HepG2 (cell line): ENCODE measurements at regions not wholly inside any gene's neighbourhood (a gene's known extent, or its start where the extent isn't known, plus 50 kb on each side); places are given as distances from the start of the nearest gene placed in this dataset.

Experiments
- ATAC-seq: fragments of 200-7000 bp; cut with Tn5 transposase; 3 replicates; pipeline ENCODE4 v1.9.1; 2020; ENCODE audit warnings: mild to moderate bottlenecking, moderate library complexity
- BruUV-seq: library from RNA; stranded (reverse); fragments of 400-500 nt; replicated peaks from 2 replicates; lab custom pipeline; 2021; lab: Mats Ljungman, UMichigan
- CTCF ChIA-PET: fragments of 300-600 bp; formaldehyde crosslinking; extraction: SDS; loops from one replicate; lab custom pipeline; 2021; ENCODE audit warnings: low total read pairs, inconsistent platforms, low intra/inter-chr PET ratio; lab: Yijun Ruan, JAX
- POLR2A ChIA-PET: fragments of 350-600 bp; sonication (Branson Sonifier 250); formaldehyde crosslinking; loops from one replicate; lab custom pipeline; 2020; ENCODE audit warnings: antibody characterized with exemption, inconsistent platforms; lab: Yijun Ruan, JAX
- DNase-seq: peaks from one replicate; pipeline ENCODE4 v3.0.0-alpha.2; 2015; ENCODE audit warnings: low spot score
- FAIRE-seq: peaks from 3 replicates; lab custom pipeline; 2011; peaks lifted over from hg19 to GRCh38; lab: Jason Lieb, UNC
- H2AFZ ChIP-seq: one replicate; pipeline ENCODE4 v1.6.1; 2011; ENCODE audit warnings: low read length, inconsistent platforms
- H3K27ac ChIP-seq: fragments of 300-600 bp; 3 replicates; pipeline ENCODE4 v1.8.0; 2011; ENCODE audit warnings: mixed run types, mild to moderate bottlenecking, mixed read lengths, low read length, inconsistent platforms; ENCODE audit not compliant: insufficient read depth; ENCODE audit errors: extremely low read length
- H3K27me3 ChIP-seq, 2 experiments: fragments of 200-600 bp in 1 of 2; 2 replicates in 1 of 2; 3 replicates in 1 of 2; pipeline versions ENCODE4 v1.6.0 to v1.8.0; 2011; ENCODE audit warnings: low read length in 2 of 2, mild to moderate bottlenecking in 2 of 2, moderate library complexity in 2 of 2, inconsistent platforms in 1 of 2; ENCODE audit not compliant: insufficient read depth in 2 of 2, control insufficient read depth in 1 of 2
- H3K36me3 ChIP-seq, 2 experiments: fragments of 200-600 bp in 1 of 2; replicated peaks in 1 of 2; 2 replicates in 1 of 2; 3 replicates in 1 of 2; pipeline versions ENCODE4 v1.5.1 to v1.8.0; 2011; ENCODE audit warnings: low read length in 2 of 2, inconsistent platforms in 1 of 2; ENCODE audit not compliant: insufficient read depth in 2 of 2, control insufficient read depth in 1 of 2
- H3K4me1 ChIP-seq: 2 replicates; pipeline ENCODE4 v1.5.1; 2012; ENCODE audit warnings: low read length, inconsistent platforms; ENCODE audit not compliant: insufficient read depth
- H3K4me2 ChIP-seq: 2 replicates; pipeline ENCODE4 v1.6.0; 2011; ENCODE audit warnings: low read depth, low read length, inconsistent platforms
- H3K4me3 ChIP-seq, 3 experiments: fragments of 200-600 bp in 1 of 3; sonication (generic), shearing (Covaris generic) in 1 of 3; replicated peaks in 1 of 3; 2 replicates each; pipeline ENCODE4 v1.5.1; 2011 to 2016; ENCODE audit warnings: low read length in 3 of 3, inconsistent platforms in 2 of 3, low read depth in 2 of 3, mild to moderate bottlenecking in 2 of 3, control low read depth in 1 of 3, mixed read lengths in 1 of 3; ENCODE audit not compliant: insufficient read depth in 1 of 3
- H3K79me2 ChIP-seq: one replicate; pipeline ENCODE4 v1.6.1; 2011; ENCODE audit warnings: low read length, inconsistent platforms; ENCODE audit not compliant: insufficient read depth
- H3K9ac ChIP-seq: 2 replicates; pipeline ENCODE4 v1.6.0; 2011; ENCODE audit warnings: mild to moderate bottlenecking, low read depth, low read length, inconsistent platforms; ENCODE audit not compliant: insufficient read depth
- H3K9me3 ChIP-seq: 2 replicates; pipeline ENCODE4 v1.5.1; 2012; ENCODE audit warnings: mild to moderate bottlenecking, low read length
- H4K20me1 ChIP-seq: 2 replicates; pipeline ENCODE4 v1.6.0; 2011; ENCODE audit warnings: inconsistent platforms, mild to moderate bottlenecking, low read length, moderate library complexity; ENCODE audit not compliant: insufficient read depth
- ATF5 ChIP-seq: sonication (generic); formaldehyde crosslinking; IDR thresholded peaks from 2 replicates; pipeline ENCODE4 v1.4.0; 2020; ENCODE audit warnings: mild to moderate bottlenecking, low read depth, missing genetic modification reagents
- BCLAF1 ChIP-seq: fragments of 450-650 bp; IDR thresholded peaks from 2 replicates; pipeline ENCODE4 v1.6.1; 2017; ENCODE audit warnings: mild to moderate bottlenecking
- CREB1 ChIP-seq, 2 experiments: fragments of 450-650 bp in 1 of 2; IDR thresholded peaks; 2 replicates each; pipeline ENCODE4 v1.6.1; 2016 to 2017; ENCODE audit warnings: control low read depth in 1 of 2, mild to moderate bottlenecking in 1 of 2, missing compliant biosample characterization in 1 of 2, missing genetic modification characterization in 1 of 2
- ISX ChIP-seq: sonication (generic); formaldehyde crosslinking; conservative IDR thresholded peaks from 2 replicates; pipeline ENCODE4 v1.5.0; 2020; ENCODE audit warnings: missing genetic modification reagents
- MBNL3 ChIP-seq: fragments of 250-450 bp; sonication (Bioruptor Pico); conservative IDR thresholded peaks from 2 replicates; pipeline ENCODE4 v1.8.0; 2022; ENCODE audit warnings: mild to moderate bottlenecking, inconsistent platforms
- RFXAP ChIP-seq: sonication (generic); formaldehyde crosslinking; IDR thresholded peaks from 2 replicates; pipeline ENCODE4 v1.4.0; 2020; ENCODE audit warnings: missing genetic modification reagents, borderline replicate concordance
- SNAPC5 ChIP-seq: sonication (generic); formaldehyde crosslinking; IDR thresholded peaks from 2 replicates; pipeline ENCODE4 v1.8.1; 2023; ENCODE audit warnings: mild to moderate bottlenecking, missing genetic modification reagents, borderline replicate concordance
- TCF7 ChIP-seq: sonication (generic); IDR thresholded peaks from 2 replicates; pipeline ENCODE4 v1.6.1; 2016; ENCODE audit warnings: antibody characterized with exemption, low read depth
- TFAP4 ChIP-seq: sonication (generic); IDR thresholded peaks from 2 replicates; pipeline ENCODE4 v1.6.1; 2016; ENCODE audit warnings: low read depth, borderline replicate concordance
- ZNF296 ChIP-seq: sonication (generic); formaldehyde crosslinking; conservative IDR thresholded peaks from 2 replicates; pipeline ENCODE4 v1.5.0; 2020; ENCODE audit warnings: mild to moderate bottlenecking, missing genetic modification reagents
- ZNF564 ChIP-seq: sonication (generic); formaldehyde crosslinking; IDR thresholded peaks from 2 replicates; pipeline ENCODE4 v1.8.1; 2023; ENCODE audit warnings: mild to moderate bottlenecking, missing genetic modification reagents
- ZSCAN21 ChIP-seq: sonication (generic); formaldehyde crosslinking; IDR thresholded peaks from 2 replicates; pipeline ENCODE4 v1.8.0; 2022; ENCODE audit warnings: mild to moderate bottlenecking, missing genetic modification reagents, moderate library complexity, borderline replicate concordance
- WGBS: methylation state at CpG from one replicate; pipeline ENCODE4 v1.1.6; 2017; ENCODE audit warnings: low lambda C conversion rate; 5-methylcytosine and 5-hydroxymethylcytosine counted together
- in situ Hi-C: cut with HindIII; loops from 2 replicates; pipeline ENCODE4 v1.10.0; 2017; ENCODE audit warnings: low pct_unique_long_range_greater_than_20kb; ENCODE audit not compliant: extremely low pct_ligation_motif_present
- intact Hi-C: fragments of 100-400 bp; cut with micrococcal nuclease; formaldehyde crosslinking; loops from one replicate; pipeline ENCODE4 v1.10.0; 2022; ENCODE audit not compliant: unreplicated experiment
- TF ChIP-seq, protein P1 (sequence below): sonication (generic); formaldehyde crosslinking; IDR thresholded peaks from 2 replicates; pipeline ENCODE4 v1.4.0; 2020; ENCODE audit warnings: low read depth, mild to moderate bottlenecking, missing genetic modification reagents
- TF ChIP-seq, protein P2 (sequence below): sonication (generic); formaldehyde crosslinking; IDR thresholded peaks from 2 replicates; pipeline ENCODE4 v1.5.0; 2020; ENCODE audit warnings: missing genetic modification reagents
- TF ChIP-seq, protein P3 (sequence below): fragments of 450-650 bp; IDR thresholded peaks from 2 replicates; pipeline ENCODE4 v1.6.1; 2017
- TF ChIP-seq, protein P4 (sequence below): IDR thresholded peaks from 2 replicates; pipeline ENCODE4 v1.6.1; 2016; ENCODE audit warnings: control low read depth

GRCh38 chr2:83696838-83697237, 762.2 kb downstream of the SUCLG1 start:
- CTCF ChIA-PET, result no interaction called here
- TF ChIP-seq, protein P1, sequence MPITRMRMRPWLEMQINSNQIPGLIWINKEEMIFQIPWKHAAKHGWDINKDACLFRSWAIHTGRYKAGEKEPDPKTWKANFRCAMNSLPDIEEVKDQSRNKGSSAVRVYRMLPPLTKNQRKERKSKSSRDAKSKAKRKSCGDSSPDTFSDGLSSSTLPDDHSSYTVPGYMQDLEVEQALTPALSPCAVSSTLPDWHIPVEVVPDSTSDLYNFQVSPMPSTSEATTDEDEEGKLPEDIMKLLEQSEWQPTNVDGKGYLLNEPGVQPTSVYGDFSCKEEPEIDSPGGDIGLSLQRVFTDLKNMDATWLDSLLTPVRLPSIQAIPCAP, result no peak
- no peak for TF ChIP-seq ZNF564
- no peak for TF ChIP-seq ISX
- TF ChIP-seq CREB1 (IDR thresholded peaks at IDR 0.05), result no peak
- TF ChIP-seq CREB1 (CRISPR knock-in tag; IDR thresholded peaks at IDR 0.05), result no peak
- TF ChIP-seq RFXAP, result no peak
- no peak for TF ChIP-seq TFAP4
- TF ChIP-seq, protein P2, sequence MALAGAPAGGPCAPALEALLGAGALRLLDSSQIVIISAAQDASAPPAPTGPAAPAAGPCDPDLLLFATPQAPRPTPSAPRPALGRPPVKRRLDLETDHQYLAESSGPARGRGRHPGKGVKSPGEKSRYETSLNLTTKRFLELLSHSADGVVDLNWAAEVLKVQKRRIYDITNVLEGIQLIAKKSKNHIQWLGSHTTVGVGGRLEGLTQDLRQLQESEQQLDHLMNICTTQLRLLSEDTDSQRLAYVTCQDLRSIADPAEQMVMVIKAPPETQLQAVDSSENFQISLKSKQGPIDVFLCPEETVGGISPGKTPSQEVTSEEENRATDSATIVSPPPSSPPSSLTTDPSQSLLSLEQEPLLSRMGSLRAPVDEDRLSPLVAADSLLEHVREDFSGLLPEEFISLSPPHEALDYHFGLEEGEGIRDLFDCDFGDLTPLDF (CRISPR knock-in tag), result no peak
- TF ChIP-seq, protein P3, sequence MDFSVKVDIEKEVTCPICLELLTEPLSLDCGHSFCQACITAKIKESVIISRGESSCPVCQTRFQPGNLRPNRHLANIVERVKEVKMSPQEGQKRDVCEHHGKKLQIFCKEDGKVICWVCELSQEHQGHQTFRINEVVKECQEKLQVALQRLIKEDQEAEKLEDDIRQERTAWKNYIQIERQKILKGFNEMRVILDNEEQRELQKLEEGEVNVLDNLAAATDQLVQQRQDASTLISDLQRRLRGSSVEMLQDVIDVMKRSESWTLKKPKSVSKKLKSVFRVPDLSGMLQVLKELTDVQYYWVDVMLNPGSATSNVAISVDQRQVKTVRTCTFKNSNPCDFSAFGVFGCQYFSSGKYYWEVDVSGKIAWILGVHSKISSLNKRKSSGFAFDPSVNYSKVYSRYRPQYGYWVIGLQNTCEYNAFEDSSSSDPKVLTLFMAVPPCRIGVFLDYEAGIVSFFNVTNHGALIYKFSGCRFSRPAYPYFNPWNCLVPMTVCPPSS, result no peak
- no peak for TF ChIP-seq ZNF296 (CRISPR knock-in tag)
- TF ChIP-seq, protein P4, sequence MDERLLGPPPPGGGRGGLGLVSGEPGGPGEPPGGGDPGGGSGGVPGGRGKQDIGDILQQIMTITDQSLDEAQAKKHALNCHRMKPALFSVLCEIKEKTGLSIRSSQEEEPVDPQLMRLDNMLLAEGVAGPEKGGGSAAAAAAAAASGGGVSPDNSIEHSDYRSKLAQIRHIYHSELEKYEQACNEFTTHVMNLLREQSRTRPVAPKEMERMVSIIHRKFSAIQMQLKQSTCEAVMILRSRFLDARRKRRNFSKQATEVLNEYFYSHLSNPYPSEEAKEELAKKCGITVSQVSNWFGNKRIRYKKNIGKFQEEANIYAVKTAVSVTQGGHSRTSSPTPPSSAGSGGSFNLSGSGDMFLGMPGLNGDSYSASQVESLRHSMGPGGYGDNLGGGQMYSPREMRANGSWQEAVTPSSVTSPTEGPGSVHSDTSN (CRISPR knock-in tag), result no peak
- no peak for TF ChIP-seq ZSCAN21
- no peak for TF ChIP-seq ATF5 (CRISPR knock-in tag)
- no peak for TF ChIP-seq TCF7
- TF ChIP-seq MBNL3, result no peak
- no peak for TF ChIP-seq SNAPC5 (CRISPR knock-in tag)
- TF ChIP-seq BCLAF1, result no peak

More at GRCh38 chr2:83696838-83697237, 762.2 kb downstream of the SUCLG1 start:
- no peak overlapping the region for H3K9ac ChIP-seq
- in situ Hi-C loops, result no loop called here
- no peak overlapping the region for H3K4me2 ChIP-seq
- H4K20me1 ChIP-seq, result no peaks in the 10 kb centered on the region
- no peaks in the 10 kb centered on the region for H3K27me3 ChIP-seq
- H3K4me3 ChIP-seq, result no peak overlapping the region
- intact Hi-C loops, result no loop called here
- WGBS, result 28% methylated on average over 4 of the region's 4 CpGs
- POLR2A ChIA-PET, result no interaction called here
- no peak overlapping the region for H2AFZ ChIP-seq
- no peak for DNase-seq
- ATAC-seq, result no peak
- H3K9me3 ChIP-seq, result peaks cover 68% of the 10 kb centered on the region
- no peaks in the 10 kb centered on the region for H3K79me2 ChIP-seq
- no peaks in the 10 kb centered on the region for H3K4me1 ChIP-seq
- H3K27ac ChIP-seq, result no peak overlapping the region
- no peak for FAIRE-seq
- no TSS peak for BruUV-seq
- H3K36me3 ChIP-seq, result no peaks in the 10 kb centered on the region
